Posterior vena cava (tissue), 2 donors: ENCODE measurements at regions not wholly inside any gene's neighbourhood (a gene's known extent, or its start where the extent isn't known, plus 50 kb on each side); places are given as distances from the start of the nearest gene placed in this dataset.
A peak's percentile ranks its signal among the peaks of the same experiment; 100 is the strongest.
"Not testable (repeated sequence)": the region's sequence is repeated elsewhere in the genome, so short reads cannot be mapped to it uniquely, and the experiment has no call there.

Experiments used
- DNase-seq: peaks from one replicate; pipeline ENCODE4 v3.0.0-alpha.2; 2020; ENCODE audit warnings: low spot score
- intact Hi-C, 2 donors: fragments of 100-400 bp; cut with DNase I; formaldehyde crosslinking; loops; one replicate each; pipeline versions ENCODE4 v1.14.1 to v1.14.2; 2022 to 2023
- donor health status: DM: yes; HTN: yes; CAD: no.
- donor health status: DM: yes; HTN: yes; CAD: no.

DNA sequence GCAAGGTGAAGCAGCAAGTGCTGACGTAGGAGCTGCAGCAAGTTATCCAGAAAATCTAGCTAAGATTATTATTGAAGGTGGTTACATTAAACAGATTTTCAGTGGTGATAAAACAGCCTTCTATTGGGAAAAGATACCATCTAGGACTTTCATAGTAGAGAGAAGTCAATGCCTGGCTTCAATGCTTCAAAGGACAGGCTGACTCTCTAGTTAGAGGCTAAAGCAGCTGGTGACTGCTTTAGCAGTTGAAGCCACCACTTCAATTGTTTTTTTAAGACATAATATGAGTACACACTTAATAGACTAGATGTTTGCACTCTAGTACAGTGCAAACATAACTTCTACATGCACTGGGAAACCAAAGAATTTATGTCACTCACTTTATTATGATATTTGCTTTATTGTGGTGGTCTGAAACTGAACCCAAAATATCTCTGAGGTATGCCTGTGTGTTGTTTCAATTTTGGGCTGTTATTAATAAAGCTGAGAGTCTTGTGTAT lies 1026.9 kb upstream of the FOXG1 start:
- intact Hi-C loops: no loop called here
- DNase-seq: no peak

DNA sequence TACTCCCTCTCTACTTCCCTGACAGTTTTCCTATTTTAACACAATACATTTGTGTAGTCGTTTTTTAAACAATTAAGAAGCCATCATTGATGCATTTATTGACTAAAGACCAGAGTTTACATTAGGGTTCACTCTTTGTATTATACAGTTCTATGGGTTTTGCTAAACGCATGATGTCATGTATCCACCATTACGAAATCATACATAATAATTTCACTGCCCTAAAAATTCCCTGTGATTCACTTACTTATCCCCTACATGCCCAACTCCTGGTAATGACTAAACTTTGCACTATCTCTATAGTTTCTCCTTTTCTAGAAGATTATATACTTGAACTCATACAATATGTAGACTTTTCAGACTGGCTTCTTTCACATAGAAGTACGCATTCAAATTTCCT lies 1016.5 kb upstream of the FOXG1 start:
- intact Hi-C loops: no loop called here

DNA sequence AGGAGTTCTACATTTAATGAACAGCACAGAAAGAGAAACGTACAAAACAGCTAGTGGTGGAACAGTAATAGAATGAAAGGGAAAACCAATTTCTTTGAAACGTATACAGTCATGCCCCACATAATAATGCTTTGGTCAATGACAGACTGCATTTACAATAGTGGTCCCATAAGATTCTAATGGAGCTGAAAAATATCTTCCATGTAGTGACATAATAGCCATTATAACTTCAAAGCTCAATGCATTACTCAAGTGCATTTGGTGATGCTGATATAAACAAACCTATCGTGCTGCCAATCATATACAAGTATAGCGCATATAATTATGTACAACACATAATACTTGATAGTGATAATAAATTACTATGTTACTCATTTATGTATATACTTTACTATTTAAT lies 1008.9 kb upstream of the FOXG1 start:
- DNase-seq, intact Hi-C loops: not testable (repeated sequence)

More for the DNA sequence above, 1016.5 kb upstream of the FOXG1 start:
- no peak for DNase-seq

DNA sequence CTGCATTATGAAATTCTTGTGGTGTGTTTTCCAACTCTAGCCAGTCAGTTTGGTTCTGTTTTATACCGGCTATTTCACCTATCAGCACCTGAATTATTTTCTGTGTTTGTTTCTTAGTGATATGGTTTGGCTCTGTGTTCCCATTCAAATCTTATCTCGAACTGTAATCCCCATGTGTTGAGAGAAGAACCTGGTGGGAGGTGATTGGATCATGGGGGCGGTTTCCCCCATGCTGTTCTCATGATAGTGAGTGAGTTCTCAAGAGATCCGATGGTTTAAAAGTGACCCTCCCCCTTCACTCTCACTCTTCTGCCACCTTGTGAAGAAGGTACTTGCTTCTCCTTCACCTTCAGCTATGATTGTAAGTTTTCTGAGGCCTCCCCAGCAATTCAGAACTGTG lies 1006.2 kb upstream of the FOXG1 start:
- intact Hi-C loops: not testable (repeated sequence)

DNA sequence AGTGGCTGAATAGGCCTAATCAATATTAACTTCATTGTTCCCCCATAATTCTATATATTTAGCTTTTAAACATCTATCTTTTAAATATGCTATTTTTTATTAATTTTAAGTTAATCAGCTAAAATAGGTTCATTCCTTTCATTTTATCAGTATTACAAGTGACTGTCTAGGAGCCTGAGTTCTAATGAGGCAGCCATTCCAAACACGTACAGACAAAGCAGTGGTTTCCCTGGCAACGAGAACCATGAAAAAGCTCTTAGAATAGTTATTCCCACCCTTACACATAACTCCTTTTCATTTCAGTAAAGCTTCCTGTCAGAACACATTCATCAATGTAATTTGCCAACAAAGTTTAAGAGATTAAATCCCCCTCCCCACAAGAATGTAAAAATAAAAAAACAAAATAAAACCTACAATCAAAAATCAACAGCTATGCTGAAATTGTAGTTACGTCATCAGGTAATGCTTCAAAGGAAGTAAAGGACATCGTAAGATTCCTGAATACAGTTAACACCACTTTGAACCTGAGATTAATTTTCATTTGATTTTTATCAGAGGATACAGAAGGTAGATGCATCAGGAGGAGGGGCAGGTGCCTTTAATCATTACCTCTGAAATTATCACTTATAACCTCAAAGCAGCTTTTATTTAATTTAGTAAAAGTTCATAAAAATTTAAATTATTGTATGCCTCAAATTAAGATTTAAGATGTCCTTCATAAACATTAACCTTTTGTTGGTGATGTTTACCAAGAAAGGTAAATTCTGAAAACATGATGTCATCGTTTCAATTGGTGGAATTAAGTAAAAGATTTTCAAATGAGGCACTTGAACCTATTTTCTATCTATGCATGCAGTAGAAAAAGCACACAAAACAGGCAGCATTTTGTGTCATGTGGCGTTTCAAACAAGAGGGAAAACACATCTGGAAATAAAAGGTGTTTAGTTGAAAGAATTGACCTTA lies 967.2 kb upstream of the FOXG1 start:
- DNase-seq, intact Hi-C loops: not testable (repeated sequence)

More for the DNA sequence above, 1006.2 kb upstream of the FOXG1 start:
- DNase-seq: not testable (repeated sequence)

DNA sequence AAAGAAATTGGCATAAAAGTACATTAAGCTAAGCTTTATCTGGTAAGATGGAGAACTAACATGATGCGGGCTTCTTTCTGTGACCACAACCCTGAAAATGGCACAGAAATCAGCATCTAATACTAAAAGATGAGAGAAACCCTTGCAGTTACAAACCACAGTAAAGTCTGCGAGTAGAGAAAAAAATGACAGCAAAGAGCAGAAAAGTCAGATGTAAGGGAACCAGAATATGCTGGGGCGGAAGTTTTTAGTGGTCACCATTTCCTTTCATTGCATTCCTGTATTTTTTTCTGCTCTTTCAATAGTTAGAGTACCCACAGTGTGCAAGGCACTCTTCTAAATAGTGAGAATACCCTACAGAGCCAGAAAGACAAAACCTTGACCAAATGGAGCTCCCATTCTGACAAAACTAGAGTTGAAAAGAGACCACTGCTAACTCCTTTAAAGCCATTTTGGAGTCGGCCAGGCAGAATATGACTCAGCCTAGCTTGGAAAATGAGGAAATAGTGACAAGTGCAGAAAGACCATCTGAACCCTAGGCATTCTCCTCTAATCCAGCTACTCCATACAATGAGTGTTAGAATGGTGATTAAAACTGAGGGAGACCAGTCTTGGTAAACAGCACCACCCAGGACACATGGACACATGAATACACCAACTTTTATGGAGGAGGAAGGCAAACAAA lies 948.7 kb upstream of the FOXG1 start:
- intact Hi-C loops, DNase-seq: not testable (repeated sequence)

DNA sequence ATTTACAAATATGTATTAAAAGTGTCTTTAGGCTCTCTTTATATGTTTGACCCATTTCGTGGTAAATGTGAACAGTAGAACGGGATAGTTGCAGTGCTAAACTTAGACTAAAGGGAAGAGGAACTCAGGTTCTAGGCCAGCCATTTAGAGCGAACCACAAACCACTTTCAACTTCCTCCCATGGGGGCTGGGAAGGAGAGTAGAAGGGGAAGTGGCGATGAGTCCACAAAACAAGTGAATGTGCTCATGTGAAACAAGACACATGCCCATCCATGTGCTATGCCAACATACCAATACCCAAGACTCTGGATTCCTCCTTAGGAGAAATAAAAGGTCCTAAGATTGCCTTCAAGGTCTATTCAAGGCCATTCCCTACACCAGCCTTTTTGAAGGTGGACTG lies 940.4 kb upstream of the FOXG1 start:
- intact Hi-C loops, DNase-seq: not testable (repeated sequence)

DNA sequence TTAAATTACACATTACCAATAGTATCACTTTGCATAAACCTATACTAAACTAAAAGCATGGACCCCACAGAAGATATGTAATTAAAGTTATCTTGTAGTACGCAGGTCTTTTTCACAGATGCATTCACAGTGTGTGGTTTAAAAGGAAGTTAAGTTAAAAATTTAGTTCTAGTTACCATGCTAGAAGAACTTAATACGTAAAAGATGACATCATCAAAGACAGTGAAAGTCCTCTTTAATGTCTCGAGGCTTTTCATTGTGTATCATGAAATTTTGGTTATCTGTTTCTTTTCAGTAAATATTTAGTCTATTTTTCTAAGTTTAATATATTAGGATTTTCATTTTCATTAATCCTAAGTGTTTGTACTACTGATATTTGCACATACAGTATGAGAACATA lies 934.6 kb upstream of the FOXG1 start:
- intact Hi-C loops, DNase-seq: not testable (repeated sequence)

DNA sequence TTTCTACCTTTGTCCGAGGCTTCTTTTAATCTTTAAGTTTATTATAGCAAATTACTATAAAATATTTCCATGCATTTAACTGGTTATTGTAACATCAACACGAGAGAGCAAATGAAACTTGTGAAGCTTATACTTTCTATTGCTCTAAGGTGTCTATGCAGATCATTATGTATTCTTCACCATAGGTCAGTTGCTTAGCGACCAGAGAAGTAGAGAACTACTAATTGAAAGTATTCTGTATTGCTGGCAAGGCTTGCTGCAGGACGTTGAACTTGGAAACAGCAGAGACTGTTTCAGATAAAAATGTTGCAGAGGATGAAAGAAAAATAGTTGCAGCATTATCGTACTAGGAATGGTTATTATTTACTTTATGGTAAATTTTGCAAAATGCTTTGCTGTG lies 933.6 kb upstream of the FOXG1 start:
- intact Hi-C loops: not testable (repeated sequence)

DNA sequence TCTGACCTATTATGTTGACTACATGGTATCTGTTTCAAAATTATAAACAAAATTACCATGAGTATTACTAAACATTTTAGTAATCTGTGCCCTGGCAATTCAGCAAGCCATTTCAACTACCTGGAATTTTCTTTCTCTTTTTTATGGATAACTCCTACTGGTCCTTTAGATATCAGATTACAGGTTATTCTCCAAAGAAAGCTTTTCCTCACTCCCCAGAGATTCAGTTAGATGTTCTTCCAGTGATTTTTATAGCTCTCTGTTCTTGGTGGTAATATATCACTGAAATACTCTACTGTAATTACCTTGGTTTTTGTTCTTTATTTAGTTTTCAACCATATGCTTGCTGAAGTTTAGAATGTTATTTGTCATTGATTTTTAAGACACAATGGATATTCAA lies 930.2 kb upstream of the FOXG1 start:
- intact Hi-C loops: no loop called here
- no peak for DNase-seq

More for the DNA sequence above, 933.6 kb upstream of the FOXG1 start:
- not testable (repeated sequence) for DNase-seq

DNA sequence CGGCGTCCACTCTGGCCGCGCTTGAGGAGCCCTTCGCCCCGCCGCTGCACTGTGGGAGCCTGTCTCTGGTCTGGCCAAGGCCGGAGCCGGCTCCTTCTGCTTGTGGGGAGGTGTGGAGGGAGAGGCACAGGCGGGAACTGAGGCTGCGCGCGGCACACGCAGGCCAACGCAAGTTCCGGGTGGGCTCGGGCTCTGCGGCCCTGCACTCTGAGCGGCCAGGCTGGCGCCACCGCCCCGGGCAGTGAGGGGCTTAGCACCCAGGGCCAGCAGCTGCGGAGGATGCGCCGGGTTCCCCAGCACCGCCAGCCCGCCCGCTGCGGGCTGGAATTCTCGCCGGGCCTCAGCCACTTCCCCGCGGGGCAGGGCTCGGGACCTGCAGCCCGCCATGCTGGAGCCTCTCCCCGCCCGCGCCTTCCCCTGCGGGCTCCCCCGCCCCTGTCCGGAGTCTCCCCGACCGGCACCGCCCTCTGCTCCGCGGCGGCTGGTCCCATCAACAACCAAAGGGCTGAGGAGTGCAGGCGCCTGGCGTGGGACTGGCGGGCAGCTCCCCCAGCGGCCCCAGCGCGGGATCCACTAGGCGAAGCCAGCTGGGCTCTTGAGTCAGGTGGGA lies 921.2 kb upstream of the FOXG1 start:
- intact Hi-C loops: no loop called here
- DNase-seq: peak; percentile 62

DNA sequence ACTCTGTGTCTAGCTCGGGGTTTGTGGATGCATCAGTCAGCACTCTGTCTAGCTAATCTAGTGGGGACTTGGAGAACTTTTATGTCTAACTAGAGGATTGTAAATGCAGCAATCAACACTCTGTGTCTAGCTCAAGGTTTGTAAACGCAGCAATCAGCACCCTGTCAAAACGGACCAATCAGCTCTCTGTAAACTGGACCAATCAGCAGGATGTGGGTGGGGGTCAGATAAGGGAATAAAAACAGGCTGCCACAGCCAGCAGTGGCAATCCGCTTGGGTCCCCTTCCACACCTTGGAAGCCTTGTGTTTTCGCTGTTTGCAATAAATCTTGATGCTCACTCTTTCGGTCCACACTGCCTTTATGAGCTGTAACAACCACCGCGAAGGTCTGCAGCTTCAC lies 920.7 kb upstream of the FOXG1 start:
- intact Hi-C loops: no loop called here
- no peak for DNase-seq

DNA sequence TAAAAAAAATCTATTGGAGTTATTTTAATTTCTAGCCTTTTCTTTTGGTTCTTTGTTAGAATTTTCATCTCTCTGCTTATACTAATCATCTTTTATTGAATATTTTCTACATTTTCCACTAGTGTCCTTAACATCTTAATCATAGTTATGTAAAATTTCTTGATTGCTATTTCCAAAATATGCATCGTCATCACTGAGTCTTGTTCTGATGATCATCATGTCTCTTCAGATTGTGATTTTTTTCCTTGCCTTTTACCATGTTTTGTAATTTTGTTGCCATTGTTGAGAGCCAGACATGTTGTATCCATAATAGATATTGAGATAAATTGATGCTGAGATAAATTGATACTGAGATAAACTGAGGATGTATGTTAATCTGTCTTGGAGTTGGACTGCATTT lies 919.1 kb upstream of the FOXG1 start:
- DNase-seq, intact Hi-C loops: not testable (repeated sequence)

DNA sequence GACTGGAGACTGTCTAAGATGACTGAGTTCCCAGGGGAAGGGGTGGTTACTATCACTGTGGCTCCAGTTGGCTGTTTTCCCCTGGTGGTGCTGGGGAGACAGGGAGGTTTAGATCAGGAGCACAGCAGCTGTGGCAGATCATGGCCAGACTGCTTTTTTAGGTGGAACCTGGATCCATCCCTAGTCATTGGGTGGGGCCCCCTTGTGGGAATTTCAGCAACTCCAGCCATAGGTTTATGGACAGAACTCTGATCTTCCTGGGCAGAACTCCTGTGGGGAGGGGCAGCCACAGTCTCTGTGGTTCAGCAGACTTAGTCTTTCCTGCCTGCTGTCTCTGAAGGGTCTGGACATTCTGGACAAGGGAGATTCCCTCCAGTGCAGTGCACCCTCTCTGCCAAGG lies 917.4 kb upstream of the FOXG1 start:
- DNase-seq, intact Hi-C loops: not testable (repeated sequence)

DNA sequence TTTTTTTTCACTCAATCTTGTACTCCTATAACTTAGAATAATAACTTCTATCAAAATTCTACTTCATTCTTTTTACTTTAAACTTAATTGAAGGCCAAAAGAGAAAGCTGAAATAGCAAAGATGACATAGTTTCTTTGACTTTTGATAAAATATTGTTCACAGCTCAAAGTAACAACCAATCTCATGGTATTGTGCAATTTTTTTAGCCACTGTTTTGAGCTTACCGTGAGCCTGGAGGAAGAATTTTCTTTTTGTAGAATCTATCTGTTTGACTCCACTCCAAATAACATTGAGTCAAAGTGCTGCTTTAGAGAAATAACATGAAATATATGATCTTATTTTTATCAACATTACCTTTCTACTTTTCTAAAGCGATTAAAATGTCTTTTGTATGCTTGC lies 903.9 kb upstream of the FOXG1 start:
- DNase-seq: no peak
- intact Hi-C loops: no loop called here

DNA sequence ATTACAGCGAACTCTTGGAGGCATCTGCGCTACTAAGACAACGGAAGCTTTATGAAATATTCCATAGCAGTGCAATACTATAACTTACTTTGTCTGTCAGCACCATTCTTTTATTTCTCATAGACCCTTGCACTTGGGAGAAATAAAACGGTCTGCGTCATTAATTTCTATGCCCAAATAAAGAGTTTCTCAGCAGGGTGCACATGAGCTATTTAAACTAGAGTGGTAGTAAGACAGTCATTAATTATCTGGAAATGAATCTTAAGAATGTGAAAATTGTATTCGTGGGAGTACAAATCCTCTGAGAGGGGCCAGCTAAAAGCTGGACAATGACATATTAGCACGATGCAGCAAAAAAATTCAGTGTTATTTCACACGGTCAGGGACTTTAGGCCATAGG lies 903.4 kb upstream of the FOXG1 start:
- intact Hi-C loops: no loop called here
- no peak for DNase-seq

DNA sequence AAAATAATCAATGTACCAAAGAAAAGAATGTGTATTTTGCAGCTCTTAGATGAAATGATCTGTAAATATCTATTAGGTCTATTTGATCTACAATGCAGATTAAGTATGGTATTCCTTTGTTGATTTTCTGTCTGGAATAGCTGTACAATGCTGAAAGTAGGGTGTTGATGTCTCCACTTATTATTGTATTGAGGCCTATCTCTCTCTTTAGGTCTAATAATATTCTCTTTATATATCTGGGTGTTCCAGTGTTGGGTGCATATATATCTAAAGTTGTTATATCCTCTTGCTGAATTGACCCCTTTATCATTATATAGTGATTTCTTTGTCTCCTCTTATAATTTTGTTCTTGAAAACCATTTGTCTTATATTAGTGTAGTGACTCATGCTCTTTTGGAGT lies 885.5 kb upstream of the FOXG1 start:
- no peak for DNase-seq
- intact Hi-C loops: no loop called here

DNA sequence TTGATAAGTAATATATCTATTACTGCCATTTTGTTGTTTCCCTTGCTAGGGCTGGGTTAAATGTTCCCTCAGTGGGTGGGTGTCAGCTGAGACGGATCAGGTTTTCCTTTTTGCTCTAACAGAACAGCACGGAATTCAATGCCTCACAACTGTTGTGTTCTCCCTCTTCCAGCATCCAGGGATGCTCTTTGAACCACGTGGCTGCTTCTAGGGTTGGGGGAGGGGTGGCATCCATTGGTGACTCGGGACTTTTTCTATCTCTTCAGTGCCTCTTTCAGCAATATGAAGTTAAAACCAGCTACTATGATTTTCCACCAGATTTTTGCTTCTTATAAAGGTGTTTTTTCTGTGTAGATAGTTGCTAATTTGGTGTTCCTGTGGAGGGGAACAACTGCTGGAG lies 884.9 kb upstream of the FOXG1 start:
- intact Hi-C loops: no loop called here
- DNase-seq: no peak

DNA sequence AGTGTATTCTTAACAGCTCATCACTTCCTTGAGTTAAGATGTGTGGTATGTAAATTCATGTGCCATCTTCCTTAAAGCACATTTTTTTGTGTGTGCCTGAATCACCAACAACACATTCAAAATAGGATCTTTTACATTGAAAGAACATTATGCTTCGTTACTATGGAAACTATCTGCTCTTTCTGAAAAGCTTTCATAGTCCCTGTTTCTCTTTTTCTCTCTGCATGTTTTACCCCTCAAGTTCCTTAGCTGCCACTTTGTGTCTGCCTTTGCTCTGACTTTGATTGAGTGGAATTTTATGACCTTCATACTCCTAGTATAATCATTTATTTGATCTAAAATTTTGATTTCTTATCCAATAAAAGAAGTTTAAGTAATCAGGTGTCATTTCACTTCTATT lies 880.3 kb upstream of the FOXG1 start:
- intact Hi-C loops: no loop called here

DNA sequence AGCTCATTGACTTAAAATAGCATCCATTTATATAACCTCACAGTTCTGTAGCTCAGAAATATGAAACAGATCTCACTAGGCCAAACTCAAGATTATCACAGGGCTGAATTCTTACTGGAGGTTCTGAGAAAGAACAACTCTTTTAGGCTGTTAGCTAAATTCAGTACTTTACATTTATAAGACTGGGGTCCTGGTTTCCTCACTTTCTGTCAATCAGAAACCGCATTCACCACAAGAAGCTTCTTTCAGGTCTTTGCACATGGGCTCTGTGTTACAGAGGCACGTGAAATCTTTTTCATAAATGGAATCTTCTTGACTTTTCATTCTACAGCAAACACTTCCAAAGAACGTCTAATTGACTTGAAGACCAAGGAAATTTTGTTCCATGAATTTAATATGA lies 876.3 kb upstream of the FOXG1 start:
- DNase-seq: no peak
- intact Hi-C loops: no loop called here

More for the DNA sequence above, 880.3 kb upstream of the FOXG1 start:
- DNase-seq: no peak
